MM.1S (cell line): ENCODE measurements at regions not wholly inside any gene's neighbourhood (a gene's known extent, or its start where the extent isn't known, plus 50 kb on each side); places are given as distances from the start of the nearest gene placed in this dataset.

ENCODE experiments used
- EZH2 ChIP-seq: fragments of 300-600 bp; sonication (generic); optimal IDR thresholded peaks from 2 replicates; pipeline ENCODE3; 2017; ENCODE audit warnings: low read depth, mild to moderate bottlenecking, antibody characterized with exemption, low read length, mixed read lengths
- EZH2phosphoT487 ChIP-seq: fragments of 300-600 bp; sonication (generic); IDR thresholded peaks from 2 replicates; pipeline ENCODE4 v1.6.1; 2018; ENCODE audit warnings: antibody characterized with exemption, low read length
- TF ChIP-seq, protein P1 (sequence below): fragments of 300-600 bp; sonication (generic); IDR thresholded peaks from 2 replicates; pipeline ENCODE4 v1.5.1; 2016; ENCODE audit warnings: antibody characterized with exemption, low read length, mixed read lengths

DNA sequence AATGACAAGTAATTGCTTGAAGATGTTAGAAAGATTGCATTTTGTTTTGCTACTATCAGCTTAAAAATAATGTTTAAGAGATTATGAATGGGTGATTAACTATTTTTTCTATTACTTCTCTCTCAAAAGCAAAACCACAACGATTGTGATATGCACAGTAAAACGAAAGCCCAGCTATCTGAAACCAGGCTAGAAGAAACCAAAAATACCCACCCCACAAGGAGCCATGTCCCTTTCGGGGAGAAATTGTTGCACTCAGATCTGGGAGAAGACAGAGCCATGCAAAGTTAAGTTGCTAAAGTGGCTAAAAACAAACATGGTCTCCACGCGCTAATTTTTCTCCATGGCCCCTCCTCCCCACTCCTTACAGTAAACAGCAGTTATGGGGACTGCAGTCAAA, 173.6 kb downstream of the RPS24 start:
- TF ChIP-seq, protein P1, sequence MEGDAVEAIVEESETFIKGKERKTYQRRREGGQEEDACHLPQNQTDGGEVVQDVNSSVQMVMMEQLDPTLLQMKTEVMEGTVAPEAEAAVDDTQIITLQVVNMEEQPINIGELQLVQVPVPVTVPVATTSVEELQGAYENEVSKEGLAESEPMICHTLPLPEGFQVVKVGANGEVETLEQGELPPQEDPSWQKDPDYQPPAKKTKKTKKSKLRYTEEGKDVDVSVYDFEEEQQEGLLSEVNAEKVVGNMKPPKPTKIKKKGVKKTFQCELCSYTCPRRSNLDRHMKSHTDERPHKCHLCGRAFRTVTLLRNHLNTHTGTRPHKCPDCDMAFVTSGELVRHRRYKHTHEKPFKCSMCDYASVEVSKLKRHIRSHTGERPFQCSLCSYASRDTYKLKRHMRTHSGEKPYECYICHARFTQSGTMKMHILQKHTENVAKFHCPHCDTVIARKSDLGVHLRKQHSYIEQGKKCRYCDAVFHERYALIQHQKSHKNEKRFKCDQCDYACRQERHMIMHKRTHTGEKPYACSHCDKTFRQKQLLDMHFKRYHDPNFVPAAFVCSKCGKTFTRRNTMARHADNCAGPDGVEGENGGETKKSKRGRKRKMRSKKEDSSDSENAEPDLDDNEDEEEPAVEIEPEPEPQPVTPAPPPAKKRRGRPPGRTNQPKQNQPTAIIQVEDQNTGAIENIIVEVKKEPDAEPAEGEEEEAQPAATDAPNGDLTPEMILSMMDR = no peak
- no peak for TF ChIP-seq EZH2phosphoT487
- TF ChIP-seq EZH2 = no peak
